Stimulated activated CD8-positive, alpha-beta memory T cell treated with anti-CD3 and anti-CD28 coated beads, Interleukin-4, amount 100 ng/mL, for 24 hours (primary cell): ENCODE measurements at regions not wholly inside any gene's neighbourhood (a gene's known extent, or its start where the extent isn't known, plus 50 kb on each side); places are given as distances from the start of the nearest gene placed in this dataset.
A peak's percentile ranks its signal among the peaks of the same experiment; 100 is the strongest.

Experiments
- DNase-seq: peaks from one replicate; pipeline ENCODE4 v3.0.0-alpha.2; 2020; ENCODE audit warnings: low read depth

DNA sequence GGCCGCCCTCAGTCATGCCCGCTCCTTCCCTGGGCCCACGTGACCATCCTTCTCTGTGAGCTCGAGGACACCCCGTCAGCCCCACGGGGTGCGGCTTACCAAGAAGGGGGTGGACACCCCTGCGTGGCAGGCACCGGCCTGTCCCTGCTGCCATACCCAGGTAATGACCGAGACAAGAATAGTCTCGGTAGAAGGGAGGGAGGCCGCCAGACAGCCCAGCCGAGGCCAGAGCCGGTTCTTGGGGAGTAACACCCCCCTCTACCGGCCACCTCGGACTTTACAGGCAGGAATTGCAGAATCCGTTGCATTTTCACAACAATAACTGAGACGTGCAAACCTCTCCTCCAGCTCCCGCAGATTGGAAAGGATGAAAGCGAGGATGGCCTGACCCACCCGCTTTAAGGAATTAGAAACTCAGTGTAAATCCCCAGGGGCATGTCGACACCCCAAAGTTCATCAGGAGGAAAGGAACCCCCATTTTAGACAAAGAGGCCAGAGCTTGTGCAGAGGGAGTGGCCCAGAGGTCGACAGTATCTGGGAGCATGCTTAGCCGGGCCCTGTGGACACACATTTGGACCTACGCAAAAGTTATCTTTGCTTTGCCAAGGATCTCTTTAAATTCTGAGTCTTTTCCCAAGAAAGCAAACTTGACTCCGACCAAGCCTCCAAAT, 60.1 kb upstream of the GLI2 start:
- DNase-seq, result peak; percentile 17

DNA sequence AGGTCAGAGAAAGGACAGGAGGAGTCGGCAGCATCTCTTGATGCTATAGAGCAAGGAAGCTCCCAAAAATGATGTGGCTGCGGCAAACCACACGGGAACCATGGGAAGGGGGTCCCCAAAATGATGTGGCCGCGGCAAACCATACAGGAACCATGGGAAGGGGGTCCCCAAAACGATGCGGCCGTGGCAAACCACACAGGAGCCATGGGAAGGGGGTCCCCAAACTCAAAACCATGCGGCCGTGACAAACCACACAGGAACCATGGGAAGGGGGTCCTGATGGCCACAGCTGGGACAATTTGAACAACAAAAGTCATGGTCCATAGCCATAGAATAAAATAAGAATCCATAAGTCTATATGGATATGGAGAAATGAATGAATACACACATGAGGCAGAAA, 58.4 kb upstream of the GLI2 start:
- no peak for DNase-seq

DNA sequence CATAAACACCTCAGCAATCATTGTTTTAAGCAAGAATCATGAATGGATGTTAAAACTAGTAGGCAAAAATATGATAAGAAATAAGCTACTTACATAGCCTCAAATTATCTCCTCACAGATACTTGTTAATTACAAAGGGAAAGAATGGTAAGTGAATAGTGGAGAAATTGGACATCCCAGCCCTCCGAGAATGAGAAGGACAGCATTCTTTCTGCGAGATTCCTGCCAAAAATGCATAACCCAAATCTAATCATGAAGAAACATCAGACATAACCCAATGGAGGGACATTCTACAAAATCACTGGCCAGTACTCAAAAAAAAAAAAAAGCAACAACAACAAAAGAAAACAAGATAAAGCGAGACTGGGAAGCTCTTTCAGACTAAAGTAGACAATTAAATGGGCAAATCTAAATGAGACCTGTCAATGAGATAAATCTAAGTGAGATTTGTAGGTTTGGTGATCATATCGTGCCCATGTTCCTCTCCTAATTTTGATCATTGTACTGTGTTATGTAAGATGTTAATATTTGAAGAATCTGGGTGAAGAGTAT, 57.9 kb upstream of the GLI2 start:
- DNase-seq, result no peak

DNA sequence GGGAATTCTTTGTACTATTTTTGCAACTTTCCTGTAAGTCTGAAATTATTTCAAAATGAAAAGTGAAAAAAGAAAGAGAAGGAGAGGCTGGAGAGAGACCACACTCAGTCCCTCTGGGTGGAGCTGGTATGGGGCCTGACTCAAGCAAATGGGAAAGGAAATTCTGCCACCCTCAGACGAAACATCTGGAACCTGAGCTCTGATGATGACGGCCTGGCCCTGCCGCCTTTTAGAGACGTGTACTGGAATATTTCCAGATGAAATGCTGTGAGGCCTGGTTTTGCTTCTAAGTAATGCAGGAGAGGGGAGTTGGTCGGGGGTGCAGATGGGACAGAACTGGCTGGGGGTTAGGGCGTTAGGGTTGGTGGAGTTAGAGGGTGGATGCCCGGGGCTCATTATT, 57.4 kb upstream of the GLI2 start:
- no peak for DNase-seq

DNA sequence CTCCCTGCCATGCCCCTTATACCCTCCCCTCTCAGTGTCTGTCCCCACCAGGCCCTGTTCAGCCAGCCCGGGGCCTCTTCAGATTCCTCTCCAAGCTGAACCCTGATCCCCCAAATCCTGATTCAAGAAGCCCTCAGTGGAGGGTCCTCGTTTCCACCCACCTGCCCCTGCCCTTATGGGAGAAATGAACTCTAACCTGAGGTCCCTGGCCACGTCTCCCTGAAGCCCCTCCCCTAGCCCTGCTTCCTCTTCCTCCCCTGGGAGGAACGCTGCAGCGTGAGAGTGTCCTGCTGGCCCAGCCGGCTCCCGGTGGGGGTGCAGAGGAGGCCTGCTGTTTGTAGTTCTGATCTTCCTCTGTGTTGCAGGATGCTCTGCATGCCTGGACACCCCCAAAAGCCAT, 56.7 kb upstream of the GLI2 start:
- DNase-seq, result no peak

DNA sequence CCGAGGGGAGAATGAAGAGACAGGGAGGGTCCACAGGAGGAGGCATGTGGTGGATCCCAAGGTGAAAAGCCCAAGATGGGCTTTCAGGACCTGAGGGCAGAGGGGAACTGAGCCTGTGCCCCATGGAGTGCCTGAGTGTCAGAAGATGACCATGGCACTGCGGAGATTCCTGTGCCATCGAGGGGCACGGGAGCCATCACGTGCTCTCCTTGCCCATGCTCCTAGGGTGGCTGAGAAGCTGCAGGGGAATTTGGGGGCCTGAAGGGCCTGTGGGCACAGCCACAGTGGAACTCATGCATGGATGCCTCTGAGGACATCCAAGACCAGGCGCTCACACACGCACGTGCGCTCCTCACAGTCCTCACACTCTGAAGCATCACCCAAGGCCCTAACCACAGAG, 56.1 kb upstream of the GLI2 start:
- DNase-seq, result no peak

DNA sequence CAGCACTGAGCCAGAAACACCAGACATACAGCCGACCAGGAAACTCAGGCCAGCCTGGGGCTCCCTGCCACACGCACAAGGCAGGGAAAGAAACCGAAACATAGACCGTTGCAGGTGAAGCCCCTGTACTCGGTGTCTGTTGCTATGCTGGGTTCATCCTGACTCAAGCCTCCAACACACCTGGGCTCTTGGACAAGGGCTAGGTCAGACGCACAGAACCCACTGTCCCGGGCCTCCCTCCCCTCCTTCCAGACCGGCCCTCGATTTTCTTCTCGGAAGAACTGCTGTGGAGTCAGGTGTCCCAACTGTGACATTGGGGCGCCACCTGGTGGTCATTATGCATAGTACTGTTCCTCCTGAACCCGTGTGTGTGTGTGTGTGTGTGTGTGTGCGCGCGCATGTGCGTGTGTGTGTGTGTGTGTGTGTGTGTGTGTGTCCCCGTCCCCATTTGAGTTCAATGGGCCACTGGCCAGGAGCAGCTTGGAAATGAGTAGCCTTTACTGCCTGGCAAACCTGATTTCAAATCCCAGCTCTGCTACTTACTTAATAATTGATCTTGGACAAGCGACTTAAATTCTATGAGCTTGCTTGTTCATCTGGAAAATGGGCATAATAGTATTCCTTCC, 55.4 kb upstream of the GLI2 start:
- DNase-seq, result peak; percentile 59

DNA sequence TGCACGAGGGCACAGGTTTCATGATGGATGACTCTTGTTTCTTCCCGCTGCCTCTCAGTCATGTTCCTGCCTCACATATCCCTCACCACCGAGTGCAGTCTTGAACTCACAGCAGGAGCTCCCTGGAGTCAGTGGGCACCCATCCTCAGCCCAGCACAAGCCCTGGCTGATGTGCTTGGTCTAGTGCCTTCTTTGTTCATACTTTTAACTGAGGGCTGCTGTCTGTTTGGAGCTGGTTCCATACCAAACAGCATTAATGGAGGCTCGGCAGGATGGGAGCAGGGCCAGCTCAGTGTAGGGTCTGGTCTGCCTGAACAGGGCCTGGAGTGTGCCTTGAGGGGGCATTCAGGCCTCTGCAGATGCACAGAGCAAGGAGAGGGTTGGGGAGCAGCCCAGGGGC, 54.5 kb upstream of the GLI2 start:
- DNase-seq, result no peak

DNA sequence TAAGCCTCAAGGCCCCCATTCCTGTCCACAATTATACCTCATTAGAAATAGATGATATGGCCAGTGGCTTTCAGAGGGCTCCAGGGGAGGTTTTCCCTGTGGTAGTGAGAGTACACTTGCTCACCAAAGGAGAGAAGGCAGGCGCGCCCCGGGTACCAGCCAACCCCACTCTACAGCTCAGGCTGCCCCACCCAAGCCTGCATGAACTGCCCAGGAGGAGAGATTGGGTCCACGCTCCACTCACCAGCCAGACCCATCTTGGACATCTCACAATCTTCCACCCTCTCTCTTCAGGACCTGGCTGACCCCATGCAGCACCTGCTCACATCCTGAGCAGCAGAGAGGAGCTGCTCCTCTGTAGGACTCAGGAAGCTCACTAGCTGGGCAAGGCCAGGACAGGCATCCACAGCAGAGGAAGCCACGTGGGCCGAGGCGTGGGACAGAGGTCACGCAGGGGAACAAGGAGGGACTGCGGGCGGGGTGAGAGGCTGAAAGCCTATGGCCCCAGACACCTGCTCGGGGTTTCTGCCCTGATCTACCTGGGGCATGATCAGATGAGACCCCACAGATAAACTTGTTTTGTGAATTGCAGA, 53.9 kb upstream of the GLI2 start:
- DNase-seq, result no peak

DNA sequence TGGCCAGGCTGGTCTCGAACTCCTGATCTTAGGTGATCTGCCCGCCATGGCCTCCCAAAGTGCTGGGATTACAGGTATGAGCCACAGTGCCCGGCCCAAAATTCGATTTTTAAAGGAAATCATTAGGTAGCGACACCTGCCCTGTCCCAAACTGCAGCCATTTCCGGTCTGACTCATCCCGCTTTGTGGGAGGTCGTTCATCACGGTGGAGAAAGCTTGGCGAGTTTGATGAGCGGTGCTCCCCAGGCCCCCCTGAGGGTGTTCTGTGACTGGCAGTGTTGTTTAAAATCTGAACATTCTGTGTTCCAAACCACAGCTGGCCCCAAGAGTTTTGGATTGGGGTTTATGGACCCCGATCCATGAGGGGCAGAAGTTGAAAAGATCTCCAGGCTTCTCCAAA, 53.0 kb upstream of the GLI2 start:
- DNase-seq, result no peak

DNA sequence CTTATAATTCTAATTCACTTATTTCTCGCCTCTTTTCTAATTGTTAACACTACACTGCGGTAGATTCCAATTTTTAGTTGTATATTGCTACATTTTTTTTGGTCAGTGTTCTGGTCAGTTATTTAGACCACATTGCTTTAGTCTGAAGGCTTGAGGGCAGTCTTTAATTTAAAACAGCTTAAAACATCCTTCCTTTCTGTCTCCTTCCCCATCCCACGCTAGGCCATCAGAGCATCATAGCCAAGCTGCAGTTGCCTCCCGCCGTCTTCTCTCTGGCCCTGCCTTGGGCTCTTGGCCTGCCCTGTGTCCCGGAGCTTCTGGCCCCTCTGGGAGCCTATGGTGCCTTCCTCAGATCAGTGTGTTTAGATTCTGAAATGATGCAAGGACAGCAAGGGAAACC, 52.6 kb upstream of the GLI2 start:
- DNase-seq, result no peak

DNA sequence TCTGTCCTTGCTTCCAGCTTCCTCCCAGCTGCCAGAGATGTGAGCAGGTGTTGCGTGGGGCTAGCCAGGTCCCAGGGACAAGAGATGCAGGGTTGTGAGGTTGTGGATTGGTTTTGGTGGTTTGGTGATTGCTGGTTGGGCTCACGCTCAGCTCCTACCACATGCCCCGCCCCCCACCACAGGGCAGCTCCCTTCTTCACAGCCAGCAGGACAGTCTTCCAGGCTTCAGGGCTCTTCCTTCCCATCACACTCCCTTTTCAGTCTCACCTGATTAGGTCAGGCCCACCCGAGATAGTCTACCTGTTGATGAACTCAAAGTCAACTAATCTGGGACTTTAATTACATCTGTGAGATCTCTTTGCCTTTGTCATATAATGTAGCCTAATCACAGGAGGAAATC, 52.0 kb upstream of the GLI2 start:
- no peak for DNase-seq

DNA sequence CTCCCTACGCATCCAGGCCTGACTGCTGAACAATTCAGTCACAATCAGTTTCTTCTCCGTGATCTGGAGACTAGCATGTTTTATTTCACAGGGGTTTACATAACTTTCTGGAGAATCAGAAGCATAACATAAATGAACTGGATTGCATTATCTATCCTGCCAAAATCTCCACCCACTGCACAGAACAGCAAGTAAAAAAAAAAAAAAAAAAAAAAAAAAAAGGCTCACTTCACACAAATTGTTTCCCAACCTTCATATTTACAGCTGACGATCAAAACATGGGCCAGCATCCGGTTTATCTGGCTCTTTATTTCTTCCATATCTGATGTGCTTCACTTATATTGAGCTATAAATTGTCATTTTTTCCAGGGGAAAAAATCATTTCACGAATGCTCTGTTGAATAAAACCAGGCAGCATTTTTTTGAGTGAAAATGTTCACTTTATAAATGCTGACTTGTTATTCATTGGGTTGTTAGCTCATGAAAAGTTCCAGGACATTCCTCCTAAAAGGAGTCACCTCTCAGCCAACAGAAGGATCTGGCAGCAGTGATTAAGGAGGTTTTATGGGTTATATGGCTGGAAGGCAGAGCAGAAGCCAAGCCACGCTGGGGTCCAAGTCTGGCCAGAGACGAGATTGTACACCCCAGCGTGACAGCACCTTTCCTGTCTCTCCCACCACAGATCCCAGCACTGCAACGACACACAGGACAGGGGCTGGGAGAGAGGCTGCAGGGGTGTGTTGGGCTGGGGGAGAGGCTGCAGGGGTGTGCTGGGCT, 51.2 kb upstream of the GLI2 start:
- no peak for DNase-seq

DNA sequence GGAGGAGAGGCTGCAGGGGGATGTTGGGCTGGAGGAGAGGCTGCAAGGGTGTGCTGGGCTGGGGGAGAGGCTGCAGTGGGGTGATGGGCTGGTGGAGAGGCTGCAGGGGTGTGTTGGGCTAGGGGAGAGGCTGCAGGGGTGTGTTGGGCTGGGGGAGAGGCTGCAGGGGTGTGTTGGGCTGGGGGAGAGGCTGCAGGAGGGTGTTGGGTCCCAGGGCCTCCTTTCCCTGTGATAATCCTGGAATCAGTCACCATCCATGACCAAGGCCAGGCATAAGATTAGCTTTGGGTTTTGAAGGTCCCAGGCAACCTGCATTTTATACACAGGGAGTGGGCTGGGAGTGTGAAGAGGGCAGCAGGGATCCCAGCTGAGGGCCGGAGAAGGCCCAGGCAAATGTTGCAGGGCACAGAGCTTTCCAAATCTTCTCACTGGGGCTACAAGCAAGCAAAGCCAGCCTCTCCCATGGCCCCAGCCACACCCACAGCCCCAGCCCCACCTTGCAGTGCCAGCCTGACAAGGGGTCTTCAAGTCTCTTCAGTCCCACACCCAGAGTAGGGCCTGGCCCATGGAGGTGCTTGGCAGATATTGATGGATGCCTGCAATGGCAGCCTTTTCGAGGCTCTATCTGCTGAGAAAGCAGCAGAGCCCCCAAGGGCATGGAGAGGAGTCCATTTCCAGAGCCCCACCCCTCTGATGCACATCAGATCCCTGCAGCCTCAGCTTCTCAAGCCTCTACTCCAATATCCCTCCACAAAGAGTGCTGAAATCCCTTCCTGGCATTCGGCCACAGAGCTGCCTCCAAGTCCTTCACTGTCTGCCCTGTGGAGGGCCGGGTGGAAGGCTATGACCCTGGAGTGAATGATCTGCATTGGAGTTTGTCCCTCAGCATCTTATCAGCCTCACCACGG, 50.3 kb upstream of the GLI2 start:
- DNase-seq, result no peak
